K562 (cell line): ENCODE measurements at regions not wholly inside any gene's neighbourhood (a gene's known extent, or its start where the extent isn't known, plus 50 kb on each side); places are given as distances from the start of the nearest gene placed in this dataset.

ENCODE experiments used
- ATAC-seq: fragments of 200-7000 bp; cut with Tn5 transposase; 3 replicates; pipeline ENCODE4 v1.9.1; 2020; ENCODE audit warnings: moderate library complexity
- BruUV-seq: library from RNA; stranded (reverse); fragments of 400-500 nt; replicated peaks from 2 replicates; lab custom pipeline; 2021; lab: Mats Ljungman, UMichigan
- CTCF ChIA-PET: fragments of 300-600 bp; formaldehyde crosslinking; extraction: SDS; loops from one replicate; lab custom pipeline; 2021; ENCODE audit warnings: low intra/inter-chr PET ratio; lab: Yijun Ruan, JAX
- POLR2A ChIA-PET: fragments of 300-600, 350-650 bp; sonication (Branson Sonifier 250); formaldehyde crosslinking; extraction: SDS; loops from one replicate; lab custom pipeline; 2021; ENCODE audit warnings: antibody characterized with exemption, inconsistent platforms; lab: Yijun Ruan, JAX
- DNase-seq, 4 experiments: peaks; one replicate each; pipeline versions ENCODE4 v3.0.0 to v3.0.0-alpha.2; 2011 to 2018; ENCODE audit warnings: low spot score in 3 of 4, mixed read lengths in 3 of 4; ENCODE audit errors: extremely low read depth in 1 of 4
- FAIRE-seq: peaks from 2 replicates; lab custom pipeline; 2011; peaks lifted over from hg19 to GRCh38; lab: Jason Lieb, UNC
- H2AFZ ChIP-seq: 2 replicates; pipeline ENCODE4 v1.6.0; 2011; ENCODE audit warnings: low read depth, low read length, control low read depth, inconsistent platforms
- H3K27ac ChIP-seq: fragments of 200-600 bp; 3 replicates; pipeline ENCODE4 v1.8.0; 2011; ENCODE audit warnings: low read depth, mild to moderate bottlenecking, control low read depth, inconsistent platforms, low read length, moderate library complexity, mixed read lengths; ENCODE audit errors: extremely low read depth
- H3K27me3 ChIP-seq, 2 experiments: fragments of 300-600 bp in 1 of 2; 2 replicates in 1 of 2; 3 replicates in 1 of 2; pipeline versions ENCODE4 v1.6.0 to v1.8.0; 2011; ENCODE audit warnings: inconsistent platforms in 2 of 2, low read length in 2 of 2, mild to moderate bottlenecking in 1 of 2, mixed read lengths in 1 of 2, moderate library complexity in 1 of 2; ENCODE audit not compliant: control insufficient read depth in 2 of 2, insufficient read depth in 2 of 2
- H3K36me3 ChIP-seq: fragments of 300-600 bp; 3 replicates; pipeline ENCODE4 v1.8.0; 2011; ENCODE audit warnings: mild to moderate bottlenecking, low read length, inconsistent platforms; ENCODE audit not compliant: control insufficient read depth, insufficient read depth
- H3K4me1 ChIP-seq, 2 experiments: fragments of 200-600 bp in 1 of 2; replicated peaks in 1 of 2; 2 replicates in 1 of 2; 3 replicates in 1 of 2; pipeline versions ENCODE4 v1.5.1 to v1.8.0; 2011; ENCODE audit warnings: inconsistent platforms in 2 of 2, low read length in 2 of 2, mild to moderate bottlenecking in 1 of 2, mixed read lengths in 1 of 2, moderate library complexity in 1 of 2; ENCODE audit not compliant: control insufficient read depth in 2 of 2, insufficient read depth in 2 of 2
- H3K4me2 ChIP-seq: 2 replicates; pipeline ENCODE4 v1.6.1; 2011; ENCODE audit warnings: low read length, control low read depth, inconsistent platforms, mixed read lengths; ENCODE audit not compliant: insufficient read depth
- H3K4me3 ChIP-seq: fragments of 200-600 bp; sonication (generic), shearing (Covaris generic); 2 replicates; pipeline ENCODE4 v1.5.1; 2016; ENCODE audit warnings: control low read depth, inconsistent platforms
- H3K79me2 ChIP-seq: fragments of 200-600 bp; 3 replicates; pipeline ENCODE4 v1.8.0; 2011; ENCODE audit warnings: low read length, inconsistent platforms; ENCODE audit not compliant: control insufficient read depth, insufficient read depth
- H3K9ac ChIP-seq, 2 experiments: 2 replicates each; pipeline versions ENCODE4 v1.6.0 to v1.6.1; 2011; ENCODE audit warnings: low read depth in 2 of 2, low read length in 2 of 2, control low read depth in 1 of 2, inconsistent platforms in 1 of 2, mild to moderate bottlenecking in 1 of 2, mixed read lengths in 1 of 2; ENCODE audit not compliant: insufficient read depth in 1 of 2
- H3K9me1 ChIP-seq: one replicate; pipeline ENCODE4 v1.6.0; 2011; ENCODE audit warnings: inconsistent platforms, mild to moderate bottlenecking, low read length, moderate library complexity; ENCODE audit not compliant: control insufficient read depth, insufficient read depth
- H3K9me3 ChIP-seq: replicated peaks from 2 replicates; pipeline ENCODE4 v1.5.1; 2011; ENCODE audit warnings: low read depth, low read length, inconsistent platforms; ENCODE audit not compliant: control insufficient read depth, insufficient read depth
- H4K20me1 ChIP-seq: replicated peaks from 2 replicates; pipeline ENCODE4 v1.6.1; 2011; ENCODE audit warnings: low read length, inconsistent platforms, mixed read lengths; ENCODE audit not compliant: control insufficient read depth, insufficient read depth
- BRCA1 ChIP-seq, 2 experiments: fragments of 450-650 bp in 1 of 2; sonication (generic) in 1 of 2; formaldehyde crosslinking in 1 of 2; IDR thresholded peaks; 2 replicates each; pipeline versions ENCODE4 v1.5.0 to v1.6.1; 2017 to 2020; ENCODE audit warnings: mild to moderate bottlenecking in 1 of 2, missing genetic modification reagents in 1 of 2
- POU5F1 ChIP-seq: fragments of 150-350 bp; IDR thresholded peaks from 2 replicates; pipeline ENCODE4 v1.6.1; 2014; ENCODE audit warnings: borderline replicate concordance, low read length, low read depth, mild to moderate bottlenecking; ENCODE audit not compliant: partially characterized antibody
- PRPF4 ChIP-seq: fragments of 200-400 bp; formaldehyde crosslinking; IDR thresholded peaks from one replicate; pipeline ENCODE4 v1.6.1; 2017; ENCODE audit warnings: low read length, low read depth, mild to moderate bottlenecking; ENCODE audit not compliant: insufficient read depth, poor library complexity, severe bottlenecking
- ZNF436 ChIP-seq: fragments of 250-450, 450-650 bp; sonication (Bioruptor Pico); formaldehyde crosslinking; IDR thresholded peaks from 2 replicates; pipeline ENCODE4 v1.7.0; 2020; ENCODE audit warnings: mild to moderate bottlenecking
- WGBS: fragments of 100-300 bp; shearing (Covaris generic); methylation state at CpG from one replicate; pipeline ENCODE4 v1.1.6; 2016; ENCODE audit warnings: low coverage, mixed read lengths; ENCODE audit not compliant: insufficient coverage; ENCODE audit errors: missing lambda C conversion rate; 5-methylcytosine and 5-hydroxymethylcytosine counted together
- in situ Hi-C: fragments of 300-500 bp; cut with MboI; formaldehyde crosslinking; loops from 4 replicates; pipeline ENCODE4 v1.15.0; 2018; ENCODE audit warnings: inconsistent platforms, mixed read lengths
- intact Hi-C: fragments of 100-400 bp; cut with micrococcal nuclease; formaldehyde crosslinking; loops from 2 replicates; pipeline ENCODE4 v1.14.2; 2022

DNA sequence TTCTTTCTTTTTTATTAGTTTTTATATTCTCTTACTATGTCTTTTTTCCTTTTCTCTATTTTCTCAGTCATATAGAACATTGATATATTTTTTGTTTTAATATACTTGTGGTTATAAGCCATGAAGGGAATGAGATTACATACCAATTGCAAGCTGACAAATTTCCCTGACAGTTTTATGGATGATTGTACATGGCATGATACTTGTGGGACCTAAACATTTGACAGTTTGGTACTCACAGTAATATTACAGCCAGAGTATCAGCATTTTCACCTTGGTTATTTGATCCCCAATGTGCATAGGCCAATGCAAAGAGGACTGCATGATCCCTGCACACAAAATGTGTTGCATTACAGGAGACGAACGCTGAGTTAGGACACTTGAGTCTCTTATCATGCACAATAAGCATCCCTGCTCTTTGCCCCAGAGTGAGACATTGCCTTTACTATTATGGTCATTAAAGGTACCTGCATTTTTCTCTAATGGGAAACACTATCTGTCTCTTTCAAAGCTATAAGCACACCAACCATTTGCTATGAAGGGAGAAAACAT is 713.4 kb upstream of the PCDH20 start:
- Histone ChIP-seq H3K9ac (no peak overlapping the region), H3K9me3 (no peaks in the 10 kb centered on the region), H4K20me1 (no peaks in the 10 kb centered on the region), H3K36me3 (no peaks in the 10 kb centered on the region), H3K79me2 (no peaks in the 10 kb centered on the region), H3K9me1 (no peaks in the 10 kb centered on the region), H3K4me1 (no peaks in the 10 kb centered on the region), H3K4me3 (no peak overlapping the region), H3K27ac (no peak overlapping the region), H2AFZ (no peak overlapping the region), H3K4me2 (no peak overlapping the region), H3K27me3 (no peaks in the 10 kb centered on the region)
- CTCF ChIA-PET: no interaction called here
- in situ Hi-C loops (no loop called here), intact Hi-C loops (no loop called here)
- ATAC-seq (no peak), DNase-seq (no peak), FAIRE-seq (no peak)
- no peak for TF ChIP-seq ZNF436 (CRISPR knock-in tag)
- TF ChIP-seq POU5F1: no peak
- 0% methylated on average over 2 of the region's 2 CpGs for WGBS
- POLR2A ChIA-PET: no interaction called here
- no TSS peak for BruUV-seq

GRCh38 chr13:62126400-62126799 is 710.8 kb upstream of the PCDH20 start:
- Histone ChIP-seq H3K9ac (no peak overlapping the region), H3K27me3 (no peaks in the 10 kb centered on the region), H3K9me1 (no peaks in the 10 kb centered on the region), H4K20me1 (no peaks in the 10 kb centered on the region), H3K27ac (no peak overlapping the region), H2AFZ (no peak overlapping the region), H3K4me2 (no peak overlapping the region), H3K36me3 (no peaks in the 10 kb centered on the region), H3K9me3 (no peaks in the 10 kb centered on the region), H3K79me2 (no peaks in the 10 kb centered on the region), H3K4me1 (no peaks in the 10 kb centered on the region), H3K4me3 (no peak overlapping the region)
- in situ Hi-C loops: no loop called here
- no TSS peak for BruUV-seq
- ATAC-seq (no peak), FAIRE-seq (no peak), DNase-seq (no peak)
- CTCF ChIA-PET: no interaction called here
- TF ChIP-seq BRCA1 (IDR thresholded peaks at IDR 0.05): peak; percentile 95
- no peak for TF ChIP-seq BRCA1 (CRISPR knock-in tag; IDR thresholded peaks at IDR 0.05)
- no peak for TF ChIP-seq PRPF4
- intact Hi-C loops: no loop called here
- POLR2A ChIA-PET: no interaction called here
- WGBS: 0% methylated on average over 1 of the region's 1 CpG
